Fibroblast of lung (primary cell): ENCODE measurements at regions not wholly inside any gene's neighbourhood (a gene's known extent, or its start where the extent isn't known, plus 50 kb on each side); places are given as distances from the start of the nearest gene placed in this dataset.

Experiments used
- DNase-seq, 2 donors: peaks; one replicate each; pipeline versions ENCODE4 v3.0.0 to v3.0.0-alpha.2; 2010; ENCODE audit warnings: low read depth in 2 of 2
- H2AFZ ChIP-seq: 2 replicates; pipeline ENCODE4 v1.5.1; 2012; ENCODE audit warnings: low read length, control low read depth, inconsistent platforms
- H3K27ac ChIP-seq: 2 replicates; pipeline ENCODE4 v1.5.1; 2011; ENCODE audit warnings: low read length, control low read depth; ENCODE audit not compliant: insufficient read depth
- H3K27me3 ChIP-seq: 2 replicates; pipeline ENCODE4 v1.5.1; 2011; ENCODE audit warnings: mild to moderate bottlenecking, low read length; ENCODE audit not compliant: control insufficient read depth, insufficient read depth
- H3K36me3 ChIP-seq: 2 replicates; pipeline ENCODE4 v1.5.1; 2011; ENCODE audit warnings: low read length; ENCODE audit not compliant: control insufficient read depth, insufficient read depth
- H3K4me1 ChIP-seq: 2 replicates; pipeline ENCODE4 v1.5.1; 2011; ENCODE audit warnings: low read length; ENCODE audit not compliant: control insufficient read depth, insufficient read depth; ENCODE audit errors: extremely low read depth
- H3K4me2 ChIP-seq: 2 replicates; pipeline ENCODE4 v1.5.1; 2011; ENCODE audit warnings: low read length, control low read depth; ENCODE audit not compliant: insufficient read depth; ENCODE audit errors: extremely low read depth
- H3K4me3 ChIP-seq, 4 experiments: fragments of 200-600 bp in 1 of 4; sonication (generic) in 1 of 4; replicated peaks in 1 of 4; 2 replicates each; pipeline ENCODE4 v1.5.1; 2011 to 2016; ENCODE audit warnings: low read length in 4 of 4, low read depth in 3 of 4, mild to moderate bottlenecking in 3 of 4, control low read depth in 2 of 4, inconsistent platforms in 1 of 4, mixed read lengths in 1 of 4; ENCODE audit not compliant: insufficient read depth in 1 of 4; ENCODE audit errors: control extremely low read depth in 1 of 4
- H3K79me2 ChIP-seq: 2 replicates; pipeline ENCODE4 v1.5.1; 2012; ENCODE audit warnings: mild to moderate bottlenecking, low read length, inconsistent platforms; ENCODE audit not compliant: control insufficient read depth, insufficient read depth
- H3K9ac ChIP-seq: 2 replicates; pipeline ENCODE4 v1.5.1; 2011; ENCODE audit warnings: mild to moderate bottlenecking, low read length, control low read depth; ENCODE audit not compliant: insufficient read depth
- H3K9me3 ChIP-seq: 2 replicates; pipeline ENCODE4 v1.5.1; 2012; ENCODE audit warnings: low read depth, low read length; ENCODE audit not compliant: control insufficient read depth, insufficient read depth
- H4K20me1 ChIP-seq: 2 replicates; pipeline ENCODE4 v1.5.1; 2011; ENCODE audit warnings: low read length; ENCODE audit not compliant: control insufficient read depth, insufficient read depth; ENCODE audit errors: extremely low read depth
- CTCF ChIP-seq, 2 donors: IDR thresholded peaks in 1 of 2; conservative IDR thresholded peaks in 1 of 2; 1 replicate in 1 of 2; 2 replicates in 1 of 2; pipeline ENCODE4 v1.5.1; 2011 to 2012; ENCODE audit warnings: low read length in 2 of 2, control low read depth in 1 of 2, inconsistent platforms in 1 of 2, low read depth in 1 of 2, mild to moderate bottlenecking in 1 of 2
- EZH2 ChIP-seq: IDR thresholded peaks from 2 replicates; pipeline ENCODE4 v1.5.1; 2012; ENCODE audit warnings: low read length, control low read depth, mild to moderate bottlenecking; ENCODE audit errors: missing control alignments

- Histone ChIP-seq H4K20me1 (no peaks in the 10 kb centered on the region), H3K9ac (no peak overlapping the region), H3K4me1 (no peaks in the 10 kb centered on the region), H3K79me2 (no peaks in the 10 kb centered on the region), H3K27me3 (no peaks in the 10 kb centered on the region), H3K36me3 (no peaks in the 10 kb centered on the region), H3K27ac (no peak overlapping the region), H3K4me2 (no peak overlapping the region), H2AFZ (no peak overlapping the region), H3K9me3 (no peaks in the 10 kb centered on the region), H3K4me3 (no peak overlapping the region)
- DNase-seq = no peak
- TF ChIP-seq EZH2 (no peak), CTCF (conservative IDR thresholded peaks at IDR 0.05 in 1 of 2, IDR thresholded peaks at IDR 0.05 in 1 of 2; ENCODE audit: low read depth in 1 of 2, low read length in 2 of 2) (no peak)
Observed at GRCh38 chr9:87139099-87139730, 191.9 kb upstream of the GAS1 start.

- no peaks in the 10 kb centered on the region for H3K9me3 ChIP-seq
Observed at GRCh38 chr9:87140142-87140541, 192.8 kb upstream of the GAS1 start.

DNA sequence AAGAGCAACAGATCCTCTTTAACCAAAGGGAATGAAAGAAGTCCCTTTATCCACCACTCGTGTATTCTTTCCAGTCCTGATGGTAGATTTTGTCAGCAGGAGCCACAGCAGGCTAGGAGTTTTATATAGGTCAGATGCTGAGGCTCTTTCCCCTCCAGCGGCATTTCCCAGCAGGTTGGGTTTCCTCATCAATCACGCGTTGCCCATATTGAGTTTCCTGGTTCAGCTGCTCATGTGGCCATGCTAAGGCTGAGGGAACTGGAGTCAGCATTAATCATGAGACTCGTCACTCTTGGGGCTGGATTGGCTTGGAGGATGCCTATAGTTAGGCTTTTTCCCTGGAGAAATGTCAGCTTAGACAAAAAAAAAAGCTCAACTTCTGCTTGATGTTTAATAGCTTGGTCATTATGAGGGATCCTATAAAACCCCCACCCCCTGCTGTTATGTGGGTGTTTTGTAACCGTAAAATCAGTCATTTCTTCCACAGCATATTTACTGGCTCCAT, 193.4 kb upstream of the GAS1 start:
- Histone ChIP-seq H3K79me2 (no peaks in the 10 kb centered on the region), H3K9ac (no peak overlapping the region), H3K4me3 (no peak overlapping the region), H3K36me3 (no peaks in the 10 kb centered on the region), H3K4me1 (no peaks in the 10 kb centered on the region), H2AFZ (no peak overlapping the region), H3K4me2 (no peak overlapping the region), H3K27ac (no peak overlapping the region), H4K20me1 (no peaks in the 10 kb centered on the region), H3K27me3 (no peaks in the 10 kb centered on the region), H3K9me3 (no peaks in the 10 kb centered on the region)
- TF ChIP-seq CTCF (conservative IDR thresholded peaks at IDR 0.05 in 1 of 2, IDR thresholded peaks at IDR 0.05 in 1 of 2; ENCODE audit: low read depth in 1 of 2, low read length in 2 of 2) = no peak
- no peak for TF ChIP-seq EZH2
- DNase-seq = no peak

More at GRCh38 chr9:87140142-87140541, 192.8 kb upstream of the GAS1 start:
- Histone ChIP-seq H3K4me3 (no peak overlapping the region), H3K4me1 (no peaks in the 10 kb centered on the region), H3K27me3 (no peaks in the 10 kb centered on the region), H3K9ac (no peak overlapping the region), H3K79me2 (no peaks in the 10 kb centered on the region), H2AFZ (no peak overlapping the region), H3K27ac (no peak overlapping the region), H3K36me3 (no peaks in the 10 kb centered on the region), H3K4me2 (no peak overlapping the region), H4K20me1 (no peaks in the 10 kb centered on the region)
- no peak for DNase-seq
- TF ChIP-seq EZH2 (no peak), CTCF (conservative IDR thresholded peaks at IDR 0.05 in 1 of 2, IDR thresholded peaks at IDR 0.05 in 1 of 2; ENCODE audit: low read depth in 1 of 2, low read length in 2 of 2) (no peak)
